ENCODE measurements at regions not wholly inside any gene's neighbourhood (a gene's known extent, or its start where the extent isn't known, plus 50 kb on each side); places are given as distances from the start of the nearest gene placed in this dataset.

DNA sequence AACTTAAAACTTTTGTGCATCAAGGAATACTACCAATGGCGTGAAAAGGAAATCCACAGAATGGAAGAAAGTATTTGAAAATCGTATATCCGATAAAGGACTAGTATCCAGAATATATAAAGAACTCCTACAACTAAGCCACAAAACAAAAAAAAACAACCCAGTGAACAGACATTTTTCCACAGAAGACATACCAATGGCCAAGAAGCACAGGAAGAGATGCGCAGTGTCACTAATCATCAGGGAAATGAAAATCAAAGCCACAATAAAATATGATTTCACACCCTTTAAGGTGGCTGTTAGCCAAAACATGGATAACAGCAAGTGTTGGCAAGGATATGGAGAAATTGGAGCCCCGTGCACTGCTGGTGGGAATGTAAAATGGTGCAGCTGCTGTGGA lies 203.3 kb downstream of the SEC14L1 start:
- CTCF ChIA-PET: no interaction called here
- no peaks in the 10 kb centered on the region for H3K36me3 Mint-ChIP-seq (ENCODE audit: low read depth)
- intact Hi-C loops (cut with DNase I, micrococcal nuclease): loop anchor here in 1 of 2 experiments (5.0 kb wide), 1 partner anchor 48 kb away; no protein-coding TSS in a partner anchor
- DNase-seq (no peak), ATAC-seq (ENCODE audit: poor library complexity) (no peak)
- H3K4me1 Mint-ChIP-seq (ENCODE audit: low read depth): peaks cover 45% of the 10 kb centered on the region
- H3K4me3 Mint-ChIP-seq: no peak overlapping the region
- Histone ChIP-seq H3K36me3 (ENCODE audit: insufficient read depth, low read length) (no peaks in the 10 kb centered on the region), H3K4me3 (ENCODE audit: low read length) (no peak overlapping the region), H3K9me3 (ENCODE audit: control insufficient read depth in 1 of 2, insufficient read depth in 1 of 2, low read length in 2 of 2) (no peaks in the 10 kb centered on the region), H3K27ac (ENCODE audit: low read depth in 1 of 2, low read length in 2 of 2) (no peak overlapping the region), H3K27me3 (ENCODE audit: control insufficient read depth in 1 of 2, insufficient read depth in 2 of 2, low read length in 2 of 2) (no peaks in the 10 kb centered on the region), H3K4me1 (ENCODE audit: insufficient read depth, low read length) (peaks cover 61% of the 10 kb centered on the region)
- TF ChIP-seq, protein P1, sequence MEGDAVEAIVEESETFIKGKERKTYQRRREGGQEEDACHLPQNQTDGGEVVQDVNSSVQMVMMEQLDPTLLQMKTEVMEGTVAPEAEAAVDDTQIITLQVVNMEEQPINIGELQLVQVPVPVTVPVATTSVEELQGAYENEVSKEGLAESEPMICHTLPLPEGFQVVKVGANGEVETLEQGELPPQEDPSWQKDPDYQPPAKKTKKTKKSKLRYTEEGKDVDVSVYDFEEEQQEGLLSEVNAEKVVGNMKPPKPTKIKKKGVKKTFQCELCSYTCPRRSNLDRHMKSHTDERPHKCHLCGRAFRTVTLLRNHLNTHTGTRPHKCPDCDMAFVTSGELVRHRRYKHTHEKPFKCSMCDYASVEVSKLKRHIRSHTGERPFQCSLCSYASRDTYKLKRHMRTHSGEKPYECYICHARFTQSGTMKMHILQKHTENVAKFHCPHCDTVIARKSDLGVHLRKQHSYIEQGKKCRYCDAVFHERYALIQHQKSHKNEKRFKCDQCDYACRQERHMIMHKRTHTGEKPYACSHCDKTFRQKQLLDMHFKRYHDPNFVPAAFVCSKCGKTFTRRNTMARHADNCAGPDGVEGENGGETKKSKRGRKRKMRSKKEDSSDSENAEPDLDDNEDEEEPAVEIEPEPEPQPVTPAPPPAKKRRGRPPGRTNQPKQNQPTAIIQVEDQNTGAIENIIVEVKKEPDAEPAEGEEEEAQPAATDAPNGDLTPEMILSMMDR (IDR thresholded peaks at IDR 0.05): no peak
- H3K27ac Mint-ChIP-seq: peak overlapping the region; percentile 78
- POLR2A ChIA-PET: no interaction called here
- no peaks in the 10 kb centered on the region for H3K9me3 Mint-ChIP-seq
- no peaks in the 10 kb centered on the region for H3K27me3 Mint-ChIP-seq

DNA sequence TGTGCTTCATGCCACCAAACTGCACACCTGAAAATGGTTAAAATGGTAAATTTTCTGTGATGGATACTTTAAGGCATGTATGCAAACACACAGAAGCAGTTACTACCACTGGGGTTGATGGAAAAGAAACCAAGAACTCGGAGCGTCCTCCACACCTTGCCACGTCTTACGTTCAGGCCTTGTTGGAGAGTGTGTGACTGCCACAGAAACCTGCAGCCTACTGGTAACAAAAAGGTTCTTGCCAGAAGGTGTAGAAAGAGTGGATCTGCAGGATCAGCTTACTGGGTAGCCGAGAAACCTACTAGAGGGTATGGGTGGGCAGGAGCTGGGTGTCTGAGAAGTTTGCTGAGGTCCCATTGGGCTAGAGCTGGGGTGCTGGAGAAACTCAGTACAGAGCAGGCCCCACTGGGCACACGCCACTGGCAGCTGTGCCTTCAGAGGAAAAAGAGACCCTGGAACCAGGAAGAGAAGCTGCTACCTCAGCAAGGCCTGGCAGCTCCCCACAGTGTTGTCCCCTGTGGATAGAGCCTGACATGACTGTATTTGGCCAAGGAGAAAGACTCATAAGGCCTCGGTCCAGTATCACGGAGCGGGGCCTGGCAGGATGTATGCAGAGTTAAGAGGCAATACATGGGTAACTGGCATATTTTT lies 204.6 kb downstream of the SEC14L1 start:
- Histone ChIP-seq H3K4me1 (ENCODE audit: insufficient read depth, low read length) (peaks cover 57% of the 10 kb centered on the region), H3K36me3 (ENCODE audit: insufficient read depth, low read length) (no peaks in the 10 kb centered on the region), H3K27ac (ENCODE audit: low read depth in 1 of 2, low read length in 2 of 2) (no peak overlapping the region), H3K4me3 (ENCODE audit: low read length) (no peak overlapping the region), H3K9me3 (ENCODE audit: control insufficient read depth in 1 of 2, insufficient read depth in 1 of 2, low read length in 2 of 2) (peaks cover 0 to 6% of the 10 kb centered on the region in 2 experiments), H3K27me3 (ENCODE audit: control insufficient read depth in 1 of 2, insufficient read depth in 2 of 2, low read length in 2 of 2) (no peaks in the 10 kb centered on the region)
- Mint-ChIP-seq H3K27ac (no peak overlapping the region), H3K9me3 (no peaks in the 10 kb centered on the region), H3K4me1 (ENCODE audit: low read depth) (peaks cover 43% of the 10 kb centered on the region), H3K27me3 (no peaks in the 10 kb centered on the region), H3K4me3 (no peak overlapping the region), H3K36me3 (ENCODE audit: low read depth) (no peaks in the 10 kb centered on the region)
- ATAC-seq (ENCODE audit: poor library complexity) (no peak), DNase-seq (peak in 1 of 14 experiments; percentile 23)
- TF ChIP-seq, protein P1 (IDR thresholded peaks at IDR 0.05): no peak
- ChIA-PET POLR2A (interaction anchor here (1.0 to 1.4 kb wide), 2 partner anchors 14 to 60 kb away, joined by 3 read pairs; no protein-coding TSS in a partner anchor), CTCF (interaction anchor here (0.7 to 2.2 kb wide), 3 partner anchors 13 to 84 kb away, joined by 3 to 6 read pairs (median 5); no protein-coding TSS in a partner anchor)
- intact Hi-C loops (cut with DNase I, micrococcal nuclease): no loop called here

DNA sequence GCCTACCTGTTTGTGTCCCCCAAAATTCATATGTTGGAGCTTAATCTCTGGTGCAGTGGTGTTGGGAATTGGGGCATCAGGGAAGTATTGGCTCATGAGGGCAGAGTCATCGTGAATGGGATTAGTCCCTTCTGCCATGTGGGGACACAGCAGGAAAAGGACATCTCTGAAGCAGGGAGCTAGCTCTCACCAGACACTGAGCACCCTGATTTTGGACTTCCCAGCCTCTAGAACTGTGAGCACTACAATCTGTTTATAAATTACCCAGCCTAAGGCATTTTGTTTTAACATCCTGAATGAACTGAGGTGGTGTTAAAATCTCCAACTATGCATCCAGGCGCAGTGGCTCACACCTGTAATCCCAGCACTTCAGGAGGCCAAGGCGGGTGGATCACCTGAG lies 206.0 kb downstream of the SEC14L1 start:
- Histone ChIP-seq H3K36me3 (ENCODE audit: insufficient read depth, low read length) (no peaks in the 10 kb centered on the region), H3K9me3 (ENCODE audit: control insufficient read depth in 1 of 2, insufficient read depth in 1 of 2, low read length in 2 of 2) (peaks cover 0 to 6% of the 10 kb centered on the region in 2 experiments), H3K27ac (ENCODE audit: low read depth in 1 of 2, low read length in 2 of 2) (no peak overlapping the region), H3K27me3 (ENCODE audit: control insufficient read depth in 1 of 2, insufficient read depth in 2 of 2, low read length in 2 of 2) (no peaks in the 10 kb centered on the region), H3K4me1 (ENCODE audit: insufficient read depth, low read length) (peaks cover 56% of the 10 kb centered on the region), H3K4me3 (ENCODE audit: low read length) (no peak overlapping the region)
- ChIA-PET POLR2A (interaction anchor here (0.5 to 1.0 kb wide), 2 partner anchors 28 to 70 kb away, joined by 3 to 5 read pairs; no protein-coding TSS in a partner anchor), CTCF (interaction anchor here (1.5 to 4.0 kb wide), 3 partner anchors 15 to 54 kb away, joined by 4 to 14 read pairs (median 6); no protein-coding TSS in a partner anchor)
- Mint-ChIP-seq H3K27ac (no peak overlapping the region), H3K27me3 (no peaks in the 10 kb centered on the region), H3K36me3 (ENCODE audit: low read depth) (no peaks in the 10 kb centered on the region), H3K4me3 (no peak overlapping the region), H3K9me3 (no peaks in the 10 kb centered on the region), H3K4me1 (ENCODE audit: low read depth) (peaks cover 47% of the 10 kb centered on the region)
- intact Hi-C loops (cut with DNase I, micrococcal nuclease): no loop called here
- ATAC-seq (ENCODE audit: poor library complexity) (no peak), DNase-seq (no peak)
- TF ChIP-seq, protein P1 (IDR thresholded peaks at IDR 0.05): no peak
